GM12875 (cell line): ENCODE measurements at regions not wholly inside any gene's neighbourhood (a gene's known extent, or its start where the extent isn't known, plus 50 kb on each side); places are given as distances from the start of the nearest gene placed in this dataset.

Experiments
- H3K4me3 ChIP-seq: one replicate; pipeline ENCODE4 v1.5.1; 2011; ENCODE audit warnings: low read depth, low read length, control low read depth
- CTCF ChIP-seq: IDR thresholded peaks from 2 replicates; pipeline ENCODE4 v1.5.1; 2011; ENCODE audit warnings: low read depth, mild to moderate bottlenecking, control low read depth, inconsistent platforms, low read length, moderate library complexity, borderline replicate concordance; ENCODE audit not compliant: insufficient read depth

- no peak for TF ChIP-seq CTCF
- H3K4me3 ChIP-seq: no peak overlapping the region
Measured at GRCh38 chr7:41065663-41066062, 637.2 kb downstream of the INHBA start.

GRCh38 chr7:41063116-41063515 lies 639.8 kb downstream of the INHBA start:
- no peak overlapping the region for H3K4me3 ChIP-seq
- no peak for TF ChIP-seq CTCF

- H3K4me3 ChIP-seq: no peak overlapping the region
- TF ChIP-seq CTCF: no peak
Measured at GRCh38 chr7:41060796-41061195, 642.1 kb downstream of the INHBA start.

GRCh38 chr7:41059796-41060195 lies 643.1 kb downstream of the INHBA start:
- H3K4me3 ChIP-seq: no peak overlapping the region
- no peak for TF ChIP-seq CTCF

- TF ChIP-seq CTCF: no peak
- H3K4me3 ChIP-seq: no peak overlapping the region
Measured at GRCh38 chr7:41058986-41059741, 643.7 kb downstream of the INHBA start.

- H3K4me3 ChIP-seq: no peak overlapping the region
- no peak for TF ChIP-seq CTCF
Measured at GRCh38 chr7:41054960-41055661, 647.8 kb downstream of the INHBA start.

- no peak overlapping the region for H3K4me3 ChIP-seq
- no peak for TF ChIP-seq CTCF
Measured at GRCh38 chr7:41053820-41054219, 649.1 kb downstream of the INHBA start.
